Activated CD4-positive, alpha-beta T cell treated with anti-CD3 and anti-CD28 coated beads for 36 hours (primary cell): ENCODE measurements at regions not wholly inside any gene's neighbourhood (a gene's known extent, or its start where the extent isn't known, plus 50 kb on each side); places are given as distances from the start of the nearest gene placed in this dataset.
"Not testable (repeated sequence)": the region's sequence is repeated elsewhere in the genome, so short reads cannot be mapped to it uniquely, and the experiment has no call there.

Source experiments
- ATAC-seq: fragments of 200-7000 bp; cut with Tn5 transposase; one replicate; pipeline ENCODE4 v1.10.0; 2021; ENCODE audit warnings: mild to moderate bottlenecking, moderate library complexity
- CTCF ChIA-PET: fragments of 350-600 bp; sonication (Branson Sonifier 250); formaldehyde crosslinking; loops from one replicate; lab custom pipeline; 2021; ENCODE audit warnings: antibody characterized with exemption; lab: Charles Lee
- POLR2A ChIA-PET: fragments of 350-600 bp; sonication (Branson Sonifier 250); formaldehyde crosslinking; loops from one replicate; lab custom pipeline; 2021; ENCODE audit warnings: antibody characterized with exemption, inconsistent platforms; lab: Charles Lee
- DNase-seq: peaks from one replicate; pipeline ENCODE4 v3.0.0-alpha.2; 2020
- H3K27ac Mint-ChIP-seq: one replicate; pipeline ENCODE4 v1.8.0; 2021; ENCODE audit warnings: mixed read lengths
- H3K27me3 Mint-ChIP-seq: one replicate; pipeline ENCODE4 v1.8.0; 2021; ENCODE audit warnings: mixed read lengths
- H3K36me3 Mint-ChIP-seq: one replicate; pipeline ENCODE4 v1.8.0; 2021; ENCODE audit warnings: low read depth, mixed read lengths
- H3K4me1 Mint-ChIP-seq: one replicate; pipeline ENCODE4 v1.8.0; 2021; ENCODE audit warnings: mixed read lengths
- H3K4me3 Mint-ChIP-seq: one replicate; pipeline ENCODE4 v1.8.0; 2021; ENCODE audit warnings: mild to moderate bottlenecking, moderate library complexity, mixed read lengths
- H3K9me3 Mint-ChIP-seq: one replicate; pipeline ENCODE4 v1.8.0; 2021; ENCODE audit warnings: low read depth, mixed read lengths
- intact Hi-C, 2 experiments: fragments of 100-400 bp; cut with DNase I in 1 of 2; cut with micrococcal nuclease in 1 of 2; formaldehyde crosslinking; loops; one replicate each; pipeline versions ENCODE4 v1.14.2 to v1.15.1; 2022 to 2024; cut with DNase I, micrococcal nuclease

GRCh38 chr15:20187370-20188355 lies 353.9 kb downstream of the GOLGA6L6 start:
- H3K4me3 Mint-ChIP-seq, intact Hi-C loops, DNase-seq, H3K27ac Mint-ChIP-seq, H3K9me3 Mint-ChIP-seq, H3K27me3 Mint-ChIP-seq, CTCF ChIA-PET, H3K4me1 Mint-ChIP-seq, ATAC-seq, H3K36me3 Mint-ChIP-seq, POLR2A ChIA-PET: not testable (repeated sequence)

DNA sequence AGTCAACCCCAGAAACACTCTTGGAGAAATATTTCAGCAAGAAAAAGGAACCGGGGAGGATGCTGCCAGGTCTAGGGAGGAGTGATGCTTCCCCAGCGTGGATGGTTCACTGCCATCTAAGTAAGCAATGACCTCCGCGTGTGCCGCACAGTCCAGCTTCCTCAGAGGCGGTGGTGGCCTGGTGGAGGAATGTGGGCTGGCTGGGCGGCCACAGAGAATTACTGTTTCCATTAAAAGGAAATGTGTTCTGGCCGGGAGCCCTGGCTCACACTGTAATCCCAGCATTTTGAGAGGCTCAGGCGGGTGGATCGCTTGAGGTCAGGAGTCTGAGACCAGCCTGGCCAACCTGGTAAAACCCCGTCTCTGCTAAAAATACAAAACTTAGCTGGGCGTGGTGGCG lies 356.7 kb downstream of the GOLGA6L6 start:
- ATAC-seq, H3K4me3 Mint-ChIP-seq, H3K4me1 Mint-ChIP-seq, DNase-seq, H3K27me3 Mint-ChIP-seq, H3K36me3 Mint-ChIP-seq, CTCF ChIA-PET, H3K27ac Mint-ChIP-seq, POLR2A ChIA-PET, intact Hi-C loops, H3K9me3 Mint-ChIP-seq: not testable (repeated sequence)

DNA sequence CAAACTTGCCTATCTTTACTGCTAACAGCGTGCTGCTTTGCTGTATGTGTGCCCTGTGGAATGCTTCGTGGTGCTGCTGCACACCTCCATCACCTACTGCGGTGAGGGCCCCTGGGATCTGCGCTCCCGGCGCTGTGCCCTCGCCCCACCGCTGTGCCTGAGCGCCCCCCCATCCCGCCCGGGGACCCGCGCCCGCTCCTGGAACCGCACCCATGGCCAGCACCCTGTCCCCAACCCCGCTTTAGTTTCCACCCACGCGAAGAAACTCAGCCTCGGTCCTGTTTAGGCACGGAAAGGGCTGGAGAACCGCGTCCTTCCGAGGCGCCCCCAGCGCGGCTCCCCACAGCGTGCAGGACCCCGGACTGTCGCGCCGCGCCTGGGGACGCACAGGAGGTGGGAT lies 373.4 kb downstream of the GOLGA6L6 start:
- H3K27ac Mint-ChIP-seq, H3K4me1 Mint-ChIP-seq, H3K9me3 Mint-ChIP-seq, H3K4me3 Mint-ChIP-seq, H3K36me3 Mint-ChIP-seq, POLR2A ChIA-PET, H3K27me3 Mint-ChIP-seq, intact Hi-C loops, DNase-seq, CTCF ChIA-PET, ATAC-seq: not testable (repeated sequence)

DNA sequence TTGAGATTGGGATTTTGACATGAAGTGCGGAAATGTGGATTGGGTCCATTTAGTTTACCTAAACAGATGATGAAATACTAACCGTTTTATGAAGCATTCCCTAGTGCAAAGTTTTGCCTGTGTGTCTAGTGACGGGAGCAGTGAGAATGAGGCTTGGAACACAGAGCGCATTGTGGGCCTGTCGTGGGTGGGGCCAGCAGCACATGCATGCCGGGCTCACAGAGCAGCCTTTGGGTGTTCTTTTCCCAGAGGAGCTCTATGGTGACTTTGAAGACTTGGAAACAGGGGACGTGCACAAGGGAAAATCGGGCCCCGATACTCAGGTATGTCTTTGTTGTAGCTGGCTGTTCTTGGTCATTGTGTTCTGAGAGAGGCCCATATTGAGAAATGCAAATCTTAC lies 388.1 kb downstream of the GOLGA6L6 start:
- intact Hi-C loops, H3K4me3 Mint-ChIP-seq, CTCF ChIA-PET, POLR2A ChIA-PET, ATAC-seq, H3K4me1 Mint-ChIP-seq, H3K9me3 Mint-ChIP-seq, DNase-seq, H3K36me3 Mint-ChIP-seq, H3K27me3 Mint-ChIP-seq, H3K27ac Mint-ChIP-seq: not testable (repeated sequence)

DNA sequence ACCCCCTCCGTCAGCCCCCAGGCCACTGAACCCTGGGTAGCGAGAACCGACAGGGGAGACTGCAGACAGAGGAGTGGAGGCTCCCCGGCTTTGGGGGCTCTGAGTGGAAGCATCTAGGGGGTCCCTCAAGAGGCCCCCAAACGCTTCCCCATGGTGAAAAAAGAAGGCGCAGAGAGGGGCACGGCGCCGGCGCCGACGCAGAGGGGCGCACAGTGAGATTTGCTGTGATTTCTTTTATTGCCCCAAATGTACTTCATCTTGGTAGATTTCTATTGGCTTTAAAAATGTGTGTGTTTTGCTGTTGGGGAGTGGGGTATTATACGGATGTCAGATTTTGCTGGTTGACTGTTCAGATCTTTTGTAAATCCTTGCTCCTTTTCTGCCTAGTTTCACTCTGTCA lies 392.9 kb downstream of the GOLGA6L6 start:
- ATAC-seq, H3K36me3 Mint-ChIP-seq, H3K27me3 Mint-ChIP-seq, DNase-seq, CTCF ChIA-PET, POLR2A ChIA-PET, H3K9me3 Mint-ChIP-seq, H3K4me1 Mint-ChIP-seq, intact Hi-C loops, H3K27ac Mint-ChIP-seq, H3K4me3 Mint-ChIP-seq: not testable (repeated sequence)

- H3K4me1 Mint-ChIP-seq, intact Hi-C loops, CTCF ChIA-PET, H3K9me3 Mint-ChIP-seq, DNase-seq, H3K27me3 Mint-ChIP-seq, ATAC-seq, POLR2A ChIA-PET, H3K4me3 Mint-ChIP-seq, H3K27ac Mint-ChIP-seq, H3K36me3 Mint-ChIP-seq: not testable (repeated sequence)
These were observed 393.6 kb downstream of the GOLGA6L6 start for GRCh38 chr15:20148008-20148407.

GRCh38 chr15:20144333-20145036 lies 397.1 kb downstream of the GOLGA6L6 start:
- ATAC-seq, POLR2A ChIA-PET, H3K4me3 Mint-ChIP-seq, H3K9me3 Mint-ChIP-seq, H3K27me3 Mint-ChIP-seq, H3K4me1 Mint-ChIP-seq, DNase-seq, H3K36me3 Mint-ChIP-seq, H3K27ac Mint-ChIP-seq, intact Hi-C loops, CTCF ChIA-PET: not testable (repeated sequence)

GRCh38 chr15:20142906-20143305 lies 398.7 kb downstream of the GOLGA6L6 start:
- POLR2A ChIA-PET, H3K4me3 Mint-ChIP-seq, H3K27me3 Mint-ChIP-seq, H3K4me1 Mint-ChIP-seq, H3K9me3 Mint-ChIP-seq, DNase-seq, ATAC-seq, H3K36me3 Mint-ChIP-seq, H3K27ac Mint-ChIP-seq, intact Hi-C loops, CTCF ChIA-PET: not testable (repeated sequence)

GRCh38 chr15:20142410-20142809 lies 399.2 kb downstream of the GOLGA6L6 start:
- H3K27ac Mint-ChIP-seq, CTCF ChIA-PET, H3K27me3 Mint-ChIP-seq, intact Hi-C loops, H3K4me3 Mint-ChIP-seq, ATAC-seq, POLR2A ChIA-PET, DNase-seq, H3K4me1 Mint-ChIP-seq, H3K9me3 Mint-ChIP-seq, H3K36me3 Mint-ChIP-seq: not testable (repeated sequence)

GRCh38 chr15:20124668-20125067 lies 416.9 kb downstream of the GOLGA6L6 start:
- H3K27me3 Mint-ChIP-seq, intact Hi-C loops, CTCF ChIA-PET, H3K4me3 Mint-ChIP-seq, H3K4me1 Mint-ChIP-seq, ATAC-seq, DNase-seq, H3K36me3 Mint-ChIP-seq, H3K9me3 Mint-ChIP-seq, POLR2A ChIA-PET, H3K27ac Mint-ChIP-seq: not testable (repeated sequence)

DNA sequence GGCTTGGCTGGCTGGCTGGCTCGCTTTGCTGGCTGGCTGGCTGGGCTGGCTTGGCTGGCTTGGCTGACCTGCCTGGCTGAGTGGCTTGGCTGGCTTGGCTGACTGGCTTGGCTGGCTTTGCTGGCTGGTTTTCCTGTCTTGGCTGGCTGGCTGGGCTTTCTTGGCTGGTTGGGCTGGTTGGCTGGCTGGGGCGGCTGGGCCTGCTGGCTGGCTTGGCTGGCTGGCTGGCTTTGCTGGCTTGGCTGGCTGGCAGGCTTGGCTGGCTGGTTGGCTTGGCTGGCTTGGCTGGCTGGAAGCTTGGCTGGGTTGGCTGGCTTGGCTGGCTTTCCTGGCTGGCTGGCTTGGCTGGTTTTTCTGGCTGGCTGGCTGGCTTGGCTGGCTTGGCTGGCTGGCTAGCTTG lies 435.6 kb downstream of the GOLGA6L6 start:
- Mint-ChIP-seq H3K4me1 (no peaks in the 10 kb centered on the region), H3K27ac (no peak overlapping the region), H3K27me3 (no peaks in the 10 kb centered on the region), H3K4me3 (no peak overlapping the region), H3K36me3 (no peaks in the 10 kb centered on the region), H3K9me3 (no peaks in the 10 kb centered on the region)
- POLR2A ChIA-PET, result no interaction called here
- intact Hi-C loops, result no loop called here
- CTCF ChIA-PET, result no interaction called here
- DNase-seq (no peak), ATAC-seq (no peak)
